IMR-90 (cell line): ENCODE measurements at regions not wholly inside any gene's neighbourhood (a gene's known extent, or its start where the extent isn't known, plus 50 kb on each side); places are given as distances from the start of the nearest gene placed in this dataset.

Experiments used
- ATAC-seq: fragments of 200-7000 bp; cut with Tn5 transposase; 2 replicates; pipeline ENCODE4 v1.9.1; 2020; ENCODE audit warnings: low read depth, mild to moderate bottlenecking, moderate library complexity
- BruUV-seq: library from RNA; stranded (reverse); fragments of 400-500 nt; replicated peaks from 2 replicates; lab custom pipeline; 2021; lab: Mats Ljungman, UMichigan
- CTCF ChIA-PET: fragments of 300-600 bp; formaldehyde crosslinking; extraction: SDS; loops from one replicate; lab custom pipeline; 2021; ENCODE audit warnings: antibody characterized with exemption; lab: Yijun Ruan, JAX
- POLR2A ChIA-PET: fragments of 300-600 bp; sonication (Branson Sonifier 250); formaldehyde crosslinking; loops from one replicate; lab custom pipeline; 2022; ENCODE audit warnings: antibody characterized with exemption; ENCODE audit not compliant: unreplicated experiment; lab: Charles Lee
- DNase-seq: peaks from one replicate; pipeline ENCODE4 v3.0.0; 2013
- H2AFZ ChIP-seq: replicated peaks from 2 replicates; pipeline ENCODE3; 2013; ENCODE audit warnings: low read length, mild to moderate bottlenecking; ENCODE audit not compliant: poor library complexity
- H2AK5ac ChIP-seq: 2 replicates; pipeline ENCODE4 v1.6.1; 2013; ENCODE audit warnings: low read depth, low read length, inconsistent platforms
- H2AK9ac ChIP-seq: replicated peaks from 2 replicates; pipeline ENCODE3; 2013; ENCODE audit warnings: mild to moderate bottlenecking, low read depth, low read length, moderate library complexity; ENCODE audit not compliant: poor library complexity
- H2BK120ac ChIP-seq: 2 replicates; pipeline ENCODE4 v1.6.1; 2013; ENCODE audit warnings: low read depth, low read length, inconsistent platforms
- H2BK15ac ChIP-seq: 3 replicates; pipeline ENCODE4 v1.6.1; 2013; ENCODE audit warnings: low read depth, low read length, inconsistent platforms
- H2BK20ac ChIP-seq: 2 replicates; pipeline ENCODE4 v1.6.1; 2013; ENCODE audit warnings: low read depth, mild to moderate bottlenecking, inconsistent platforms, low read length, moderate library complexity
- H2BK5ac ChIP-seq: 2 replicates; pipeline ENCODE4 v1.6.1; 2013; ENCODE audit warnings: mild to moderate bottlenecking, low read depth, low read length, inconsistent platforms; ENCODE audit not compliant: poor library complexity, severe bottlenecking
- H3K14ac ChIP-seq: replicated peaks from 2 replicates; pipeline ENCODE4 v1.6.1; 2013; ENCODE audit warnings: low read depth, low read length, inconsistent platforms
- H3K18ac ChIP-seq: 2 replicates; pipeline ENCODE4 v1.6.1; 2013; ENCODE audit warnings: low read depth, low read length, control low read depth
- H3K23ac ChIP-seq: 2 replicates; pipeline ENCODE4 v1.6.1; 2013; ENCODE audit warnings: low read depth, low read length, inconsistent platforms
- H3K27ac ChIP-seq: 2 replicates; pipeline ENCODE4 v1.5.1; 2013; ENCODE audit warnings: mild to moderate bottlenecking, control low read depth, low read length; ENCODE audit not compliant: insufficient read depth
- H3K27me3 ChIP-seq: 2 replicates; pipeline ENCODE4 v1.6.1; 2013; ENCODE audit warnings: low read length; ENCODE audit not compliant: control insufficient read depth, insufficient read depth
- H3K36me3 ChIP-seq: 2 replicates; pipeline ENCODE4 v1.6.1; 2013; ENCODE audit warnings: low read length, mixed read lengths; ENCODE audit not compliant: control insufficient read depth, insufficient read depth
- H3K4ac ChIP-seq: 2 replicates; pipeline ENCODE4 v1.6.1; 2013; ENCODE audit warnings: low read depth, low read length, inconsistent platforms
- H3K4me1 ChIP-seq: 2 replicates; pipeline ENCODE4 v1.6.1; 2013; ENCODE audit warnings: low read length, mixed read lengths; ENCODE audit not compliant: control insufficient read depth, insufficient read depth
- H3K4me2 ChIP-seq: 2 replicates; pipeline ENCODE4 v1.6.1; 2013; ENCODE audit warnings: low read depth, mild to moderate bottlenecking, control low read depth, low read length, moderate library complexity
- H3K4me3 ChIP-seq: 2 replicates; pipeline ENCODE4 v1.5.1; 2013; ENCODE audit warnings: low read depth, mild to moderate bottlenecking, control low read depth, low read length, moderate library complexity; ENCODE audit not compliant: insufficient read depth
- H3K56ac ChIP-seq: 2 replicates; pipeline ENCODE4 v1.6.1; 2013; ENCODE audit warnings: low read length, inconsistent platforms; ENCODE audit not compliant: insufficient read depth; ENCODE audit errors: extremely low read depth
- H3K79me1 ChIP-seq, 2 experiments: 2 replicates each; pipeline ENCODE4 v1.6.1; 2013; ENCODE audit warnings: low read length in 2 of 2, inconsistent platforms in 1 of 2, low read depth in 1 of 2
- H3K9ac ChIP-seq: 2 replicates; pipeline ENCODE4 v1.6.1; 2013; ENCODE audit warnings: low read depth, low read length, control low read depth
- H3K9me1 ChIP-seq: 2 replicates; pipeline ENCODE4 v1.6.1; 2013; ENCODE audit warnings: low read length, inconsistent platforms; ENCODE audit not compliant: insufficient read depth
- H3K9me3 ChIP-seq: 2 replicates; pipeline ENCODE4 v1.6.1; 2013; ENCODE audit warnings: low read length; ENCODE audit not compliant: control insufficient read depth, insufficient read depth
- H4K20me1 ChIP-seq: 2 replicates; pipeline ENCODE4 v1.6.1; 2013; ENCODE audit warnings: low read length, inconsistent platforms; ENCODE audit not compliant: insufficient read depth
- H4K5ac ChIP-seq: 2 replicates; pipeline ENCODE4 v1.6.1; 2013; ENCODE audit warnings: mild to moderate bottlenecking, low read depth, low read length, control low read depth
- H4K8ac ChIP-seq, 2 experiments: 2 replicates each; pipeline ENCODE4 v1.6.1; 2013; ENCODE audit warnings: low read depth in 2 of 2, low read length in 2 of 2, control low read depth in 1 of 2, inconsistent platforms in 1 of 2
- H4K91ac ChIP-seq: 2 replicates; pipeline ENCODE4 v1.6.1; 2013; ENCODE audit warnings: low read depth, low read length, inconsistent platforms; ENCODE audit not compliant: insufficient read depth
- BHLHE40 ChIP-seq: fragments of 150-350 bp; IDR thresholded peaks from 2 replicates; pipeline ENCODE4 v1.6.1; 2016; ENCODE audit warnings: mild to moderate bottlenecking, low read depth, low read length
- CEBPB ChIP-seq: IDR thresholded peaks from 2 replicates; pipeline ENCODE4 v1.6.1; 2012; ENCODE audit warnings: low read depth, low read length, improper control_type of control experiment
- CHD1 ChIP-seq: IDR thresholded peaks from 2 replicates; pipeline ENCODE4 v1.6.1; 2012; ENCODE audit warnings: low read depth, low read length, improper control_type of control experiment
- ELK1 ChIP-seq: fragments of 150-350 bp; IDR thresholded peaks from 2 replicates; pipeline ENCODE4 v1.6.1; 2016; ENCODE audit warnings: low read depth, mild to moderate bottlenecking, low read length, moderate library complexity, borderline replicate concordance
- FOS ChIP-seq: fragments of 150-350 bp; IDR thresholded peaks from 2 replicates; pipeline ENCODE4 v1.6.1; 2016; ENCODE audit warnings: low read depth, low read length
- MAFK ChIP-seq: IDR thresholded peaks from 2 replicates; pipeline ENCODE4 v1.6.1; 2012; ENCODE audit warnings: low read depth, low read length, improper control_type of control experiment
- MAZ ChIP-seq: IDR thresholded peaks from 2 replicates; pipeline ENCODE4 v1.6.1; 2012; ENCODE audit warnings: low read depth, mild to moderate bottlenecking, low read length, improper control_type of control experiment, moderate library complexity, borderline replicate concordance
- MXI1 ChIP-seq: IDR thresholded peaks from 2 replicates; pipeline ENCODE4 v1.6.1; 2012; ENCODE audit warnings: low read depth, mild to moderate bottlenecking, low read length, moderate library complexity, borderline replicate concordance
- NFE2L2 ChIP-seq: fragments of 150-350 bp; IDR thresholded peaks from 2 replicates; pipeline ENCODE4 v1.6.1; 2016; ENCODE audit warnings: low read depth, mild to moderate bottlenecking, low read length
- POLR2A ChIP-seq: IDR thresholded peaks from 2 replicates; pipeline ENCODE4 v1.6.1; 2012; ENCODE audit warnings: mild to moderate bottlenecking, low read depth, low read length
- RAD21 ChIP-seq: IDR thresholded peaks from 2 replicates; pipeline ENCODE4 v1.6.1; 2012; ENCODE audit warnings: low read length, improper control_type of control experiment
- RCOR1 ChIP-seq: IDR thresholded peaks from 2 replicates; pipeline ENCODE4 v1.6.1; 2012; ENCODE audit warnings: mild to moderate bottlenecking, low read length, improper control_type of control experiment; ENCODE audit not compliant: insufficient replicate concordance
- RFX5 ChIP-seq: IDR thresholded peaks from 2 replicates; pipeline ENCODE4 v1.8.0; 2012; ENCODE audit warnings: low read depth, mild to moderate bottlenecking, low read length, moderate library complexity
- SMC3 ChIP-seq: fragments of 150-350 bp; IDR thresholded peaks from 2 replicates; pipeline ENCODE4 v1.6.1; 2016; ENCODE audit warnings: low read depth, mild to moderate bottlenecking, antibody characterized with exemption, low read length, moderate library complexity
- dilution Hi-C: fragments of 300-500 bp; cut with HindIII; formaldehyde crosslinking; loops from one replicate; pipeline ENCODE4 v1.14.3; 2018; ENCODE audit warnings: low sequenced_read_pairs; ENCODE audit not compliant: unreplicated experiment
- in situ Hi-C: fragments of 300-500 bp; cut with MboI; formaldehyde crosslinking; loops from 3 replicates; pipeline ENCODE4 v1.14.3; 2019; ENCODE audit warnings: low sequenced_read_pairs, inconsistent platforms, mixed read lengths
- intact Hi-C: fragments of 100-400 bp; cut with micrococcal nuclease; formaldehyde crosslinking; loops from 2 replicates; pipeline ENCODE4 v1.10.0; 2022
- TF ChIP-seq, protein P1 (sequence below): fragments of 150-350 bp; IDR thresholded peaks from 2 replicates; pipeline ENCODE4 v1.6.1; 2017; ENCODE audit warnings: mild to moderate bottlenecking, antibody characterized with exemption, low read length, low read depth
- TF ChIP-seq, protein P2 (sequence below): conservative IDR thresholded peaks from 2 replicates; pipeline ENCODE4 v1.5.1; 2012; ENCODE audit warnings: mild to moderate bottlenecking, low read depth, low read length, improper control_type of control experiment

GRCh38 chr11:23232652-23233051 is 372.4 kb upstream of the CCDC179 start:
- no peak overlapping the region for H3K14ac ChIP-seq
- H3K4ac ChIP-seq: no peak overlapping the region
- peak overlapping the region; percentile 61; the same call in 1 of the 2 replicates for H4K5ac ChIP-seq
- no peak overlapping the region for H2AK9ac ChIP-seq
- no peaks in the 10 kb centered on the region for H3K9me3 ChIP-seq
- ChIA-PET CTCF (interaction anchor here (0.9 kb wide), 1 partner anchor 65 kb away, joined by 3 read pairs; no protein-coding TSS in a partner anchor), POLR2A (no interaction called here)
- H3K36me3 ChIP-seq: no peaks in the 10 kb centered on the region
- H3K27ac ChIP-seq: peak overlapping the region; percentile 55; the same call in 1 of the 2 replicates
- no peaks in the 10 kb centered on the region for H3K79me1 ChIP-seq
- no peak overlapping the region for H2AFZ ChIP-seq
- no peak overlapping the region for H3K23ac ChIP-seq
- intact Hi-C loops (no loop called here), dilution Hi-C loops (no loop called here), in situ Hi-C loops (no loop called here)
- no peaks in the 10 kb centered on the region for H3K27me3 ChIP-seq
- H3K4me2 ChIP-seq: no peak overlapping the region
- no peaks in the 10 kb centered on the region for H3K9me1 ChIP-seq
- no peak overlapping the region for H4K91ac ChIP-seq
- 0 out of 2 replicates have a peak overlapping the region, but pooled peaks have one; percentile 0 for H2BK120ac ChIP-seq
- no TSS peak for BruUV-seq
- H4K20me1 ChIP-seq: no peaks in the 10 kb centered on the region
- H2BK20ac ChIP-seq: no peak overlapping the region
- H3K4me3 ChIP-seq: no peak overlapping the region
- H3K18ac ChIP-seq: peak overlapping the region; percentile 64
- DNase-seq (no peak), ATAC-seq (no peak)
- TF ChIP-seq CEBPB (no peak), RAD21 (no peak), RCOR1 (no peak), NFE2L2 (no peak), RFX5 (no peak), MAZ (no peak), MXI1 (no peak), MAFK (no peak), POLR2A (no peak), FOS (no peak), BHLHE40 (no peak), SMC3 (no peak), CHD1 (no peak), ELK1 (no peak)
- TF ChIP-seq, protein P1, sequence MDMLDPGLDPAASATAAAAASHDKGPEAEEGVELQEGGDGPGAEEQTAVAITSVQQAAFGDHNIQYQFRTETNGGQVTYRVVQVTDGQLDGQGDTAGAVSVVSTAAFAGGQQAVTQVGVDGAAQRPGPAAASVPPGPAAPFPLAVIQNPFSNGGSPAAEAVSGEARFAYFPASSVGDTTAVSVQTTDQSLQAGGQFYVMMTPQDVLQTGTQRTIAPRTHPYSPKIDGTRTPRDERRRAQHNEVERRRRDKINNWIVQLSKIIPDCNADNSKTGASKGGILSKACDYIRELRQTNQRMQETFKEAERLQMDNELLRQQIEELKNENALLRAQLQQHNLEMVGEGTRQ: no peak
- TF ChIP-seq, protein P2, sequence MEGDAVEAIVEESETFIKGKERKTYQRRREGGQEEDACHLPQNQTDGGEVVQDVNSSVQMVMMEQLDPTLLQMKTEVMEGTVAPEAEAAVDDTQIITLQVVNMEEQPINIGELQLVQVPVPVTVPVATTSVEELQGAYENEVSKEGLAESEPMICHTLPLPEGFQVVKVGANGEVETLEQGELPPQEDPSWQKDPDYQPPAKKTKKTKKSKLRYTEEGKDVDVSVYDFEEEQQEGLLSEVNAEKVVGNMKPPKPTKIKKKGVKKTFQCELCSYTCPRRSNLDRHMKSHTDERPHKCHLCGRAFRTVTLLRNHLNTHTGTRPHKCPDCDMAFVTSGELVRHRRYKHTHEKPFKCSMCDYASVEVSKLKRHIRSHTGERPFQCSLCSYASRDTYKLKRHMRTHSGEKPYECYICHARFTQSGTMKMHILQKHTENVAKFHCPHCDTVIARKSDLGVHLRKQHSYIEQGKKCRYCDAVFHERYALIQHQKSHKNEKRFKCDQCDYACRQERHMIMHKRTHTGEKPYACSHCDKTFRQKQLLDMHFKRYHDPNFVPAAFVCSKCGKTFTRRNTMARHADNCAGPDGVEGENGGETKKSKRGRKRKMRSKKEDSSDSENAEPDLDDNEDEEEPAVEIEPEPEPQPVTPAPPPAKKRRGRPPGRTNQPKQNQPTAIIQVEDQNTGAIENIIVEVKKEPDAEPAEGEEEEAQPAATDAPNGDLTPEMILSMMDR: no peak
- no peak overlapping the region for H3K9ac ChIP-seq
- H4K8ac ChIP-seq: no peak overlapping the region
- no peak overlapping the region for H2AK5ac ChIP-seq
- no peaks in the 10 kb centered on the region; the same call in 1 of the 2 replicates for H3K4me1 ChIP-seq
- 0 out of 3 replicates have a peak overlapping the region, but pooled peaks have one; percentile 4 for H2BK15ac ChIP-seq
- H3K56ac ChIP-seq: no peak overlapping the region
- H2BK5ac ChIP-seq: no peak overlapping the region
